Activated T-cell treated with anti-CD3 and anti-CD28 coated beads for 24 hours (primary cell): ENCODE measurements at regions not wholly inside any gene's neighbourhood (a gene's known extent, or its start where the extent isn't known, plus 50 kb on each side); places are given as distances from the start of the nearest gene placed in this dataset.

Experiments
- DNase-seq: peaks from one replicate; pipeline ENCODE4 v3.0.0-alpha.2; 2020; ENCODE audit warnings: low read depth

DNA sequence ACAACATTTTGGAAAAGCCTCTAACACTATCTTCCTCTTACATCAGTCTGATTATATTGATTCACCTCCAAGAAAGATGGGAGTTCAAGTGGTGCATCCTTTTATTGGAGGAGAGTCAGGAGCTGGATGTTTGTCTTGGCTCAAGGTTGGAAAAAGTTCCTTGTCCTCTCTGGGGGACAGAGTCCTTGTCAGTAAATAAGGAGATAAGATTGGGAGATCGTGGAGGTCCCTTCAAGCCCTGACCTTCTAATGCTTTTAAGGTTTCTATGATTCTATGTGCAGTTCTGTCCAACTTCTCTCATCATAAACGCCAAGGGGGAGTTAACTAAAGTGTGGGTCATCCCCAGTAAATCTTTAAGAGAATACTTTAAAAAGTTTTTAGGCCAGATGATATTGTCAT, 60.9 kb upstream of the CCBE1 start:
- DNase-seq: no peak

GRCh38 chr18:59752666-59753065, 55.4 kb upstream of the CCBE1 start:
- no peak for DNase-seq

DNA sequence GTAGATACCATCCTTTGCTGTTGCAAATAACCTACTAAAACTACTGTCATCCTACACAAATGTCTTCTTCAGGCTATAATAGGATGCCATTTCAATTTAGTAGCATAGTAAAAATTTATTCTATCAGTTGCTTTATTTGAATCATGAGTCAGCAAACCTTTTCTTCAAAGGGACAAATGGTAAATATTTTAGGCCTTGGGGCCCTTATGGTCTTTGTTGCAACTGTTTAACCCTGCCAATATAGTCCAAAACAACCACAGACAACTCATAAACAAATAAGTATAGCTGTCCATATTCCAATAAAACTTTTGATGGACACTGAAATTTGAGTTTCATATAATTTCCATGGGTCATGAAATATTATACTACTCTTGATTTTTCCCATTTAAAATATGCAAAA, 54.0 kb upstream of the CCBE1 start:
- DNase-seq: no peak

- DNase-seq: no peak
Observed at GRCh38 chr18:59748628-59749360, 51.6 kb upstream of the CCBE1 start.
